Upper lobe of left lung (tissue), 6 donors: ENCODE measurements at regions not wholly inside any gene's neighbourhood (a gene's known extent, or its start where the extent isn't known, plus 50 kb on each side); places are given as distances from the start of the nearest gene placed in this dataset.

Experiments
- ATAC-seq, 2 donors: fragments of 200-7000 bp; cut with Tn5 transposase; one replicate each; pipeline ENCODE4 v1.9.1; 2022; ENCODE audit warnings: mild to moderate bottlenecking in 2 of 2, moderate library complexity in 2 of 2; ENCODE audit not compliant: low FRiP score in 2 of 2
- DNase-seq, 2 donors: peaks; one replicate each; pipeline ENCODE4 v3.0.0-alpha.2; 2019 to 2020
- H3K27ac ChIP-seq, 4 donors: fragments of 200-600 bp; sonication (generic); one replicate each; pipeline ENCODE4 v1.5.1; 2016 to 2019
- H3K27me3 ChIP-seq, 4 donors: fragments of 200-600 bp; sonication (generic); one replicate each; pipeline ENCODE4 v1.5.1; 2017 to 2019
- H3K36me3 ChIP-seq, 4 donors: fragments of 200-600 bp; sonication (generic); one replicate each; pipeline ENCODE4 v1.5.1; 2016 to 2019
- H3K4me1 ChIP-seq, 4 donors: fragments of 200-600 bp; sonication (generic); one replicate each; pipeline ENCODE4 v1.5.1; 2018 to 2019
- H3K4me3 ChIP-seq, 4 donors: fragments of 200-600 bp; sonication (generic); one replicate each; pipeline ENCODE4 v1.5.1; 2017 to 2019; ENCODE audit warnings: mild to moderate bottlenecking in 2 of 4, moderate library complexity in 1 of 4
- H3K9me3 ChIP-seq, 4 donors: fragments of 200-600 bp; sonication (generic); one replicate each; pipeline ENCODE4 v1.5.1; 2018 to 2019
- CTCF ChIP-seq, 6 experiments: fragments of 450-650 bp in 4 of 6; fragments of 200-600 bp in 2 of 6; sonication (generic) in 2 of 6; IDR thresholded peaks; one replicate each; pipeline ENCODE4 v1.5.1; 2016 to 2019; ENCODE audit warnings: antibody characterized with exemption in 6 of 6
- EP300 ChIP-seq, 4 donors: sonication (generic); formaldehyde crosslinking; IDR thresholded peaks; one replicate each; pipeline ENCODE4 v1.5.1; 2017; ENCODE audit warnings: antibody characterized with exemption in 4 of 4, control low read depth in 2 of 4
- POLR2A ChIP-seq, 4 donors: fragments of 450-650 bp; IDR thresholded peaks; one replicate each; pipeline ENCODE4 v1.5.1; 2016 to 2017; ENCODE audit warnings: antibody characterized with exemption in 4 of 4, mild to moderate bottlenecking in 2 of 4
- POLR2AphosphoS5 ChIP-seq, 2 donors: sonication (generic); formaldehyde crosslinking; IDR thresholded peaks; one replicate each; pipeline ENCODE4 v1.5.1; 2017; ENCODE audit warnings: antibody characterized with exemption in 2 of 2
- WGBS, 2 donors: methylation state at CpG; one replicate each; pipeline ENCODE4 v1.1.5; 2017 to 2018; 5-methylcytosine and 5-hydroxymethylcytosine counted together
- donor health status: DM: no; HTN: no; CAD: no; lungs with moderate emphysema.
- donor health status: DM: no; HTN: yes; CAD: no; lungs with severe emphysema.

- Histone ChIP-seq H3K27me3 (no peaks in the 10 kb centered on the region), H3K4me3 (no peak overlapping the region), H3K9me3 (peaks cover 0 to 8% (median 3%) of the 10 kb centered on the region in 4 donors), H3K27ac (no peak overlapping the region), H3K36me3 (no peaks in the 10 kb centered on the region), H3K4me1 (no peaks in the 10 kb centered on the region)
- ATAC-seq, result no peak
- DNase-seq, result no peak
- 74% methylated on average over 3 of the region's 3 CpGs; no CpG with 5 or more reads in 1 of the 2 donors for WGBS, 2 donors
- no peak for TF ChIP-seq POLR2A (IDR thresholded peaks at IDR 0.05)
- no peak for TF ChIP-seq EP300 (IDR thresholded peaks at IDR 0.05)
- no peak for TF ChIP-seq POLR2AphosphoS5 (IDR thresholded peaks at IDR 0.05)
- TF ChIP-seq CTCF (IDR thresholded peaks at IDR 0.05), result no peak
Measured at GRCh38 chr10:118926072-118926417, 103.5 kb upstream of the NANOS1 start.

- no peak overlapping the region for H3K4me3 ChIP-seq
- no peak for DNase-seq
- H3K9me3 ChIP-seq, result peaks cover 1 to 11% (median 7%) of the 10 kb centered on the region in 4 donors
- 81 to 89% methylated on average over 6 of the region's 6 CpGs for WGBS, 2 donors
- TF ChIP-seq CTCF (IDR thresholded peaks at IDR 0.05) (no peak), POLR2A (IDR thresholded peaks at IDR 0.05) (no peak), POLR2AphosphoS5 (IDR thresholded peaks at IDR 0.05) (no peak), EP300 (IDR thresholded peaks at IDR 0.05) (no peak)
- no peak overlapping the region for H3K27ac ChIP-seq
- no peak for ATAC-seq
- H3K27me3 ChIP-seq, result no peaks in the 10 kb centered on the region
- H3K36me3 ChIP-seq, result no peaks in the 10 kb centered on the region
- H3K4me1 ChIP-seq, result no peaks in the 10 kb centered on the region
Measured at GRCh38 chr10:118926441-118926840, 103.1 kb upstream of the NANOS1 start.

GRCh38 chr10:118926903-118927302 is 102.6 kb upstream of the NANOS1 start:
- no peaks in the 10 kb centered on the region for H3K4me1 ChIP-seq
- no peaks in the 10 kb centered on the region for H3K27me3 ChIP-seq
- H3K4me3 ChIP-seq, result no peak overlapping the region
- no peak for DNase-seq
- no peak for ATAC-seq
- H3K36me3 ChIP-seq, result no peaks in the 10 kb centered on the region
- 96 to 97% methylated on average over 1 of the region's 1 CpG for WGBS, 2 donors
- TF ChIP-seq POLR2A (IDR thresholded peaks at IDR 0.05), result no peak
- no peak for TF ChIP-seq EP300 (IDR thresholded peaks at IDR 0.05)
- TF ChIP-seq POLR2AphosphoS5 (IDR thresholded peaks at IDR 0.05), result no peak
- no peak for TF ChIP-seq CTCF (IDR thresholded peaks at IDR 0.05)
- no peak overlapping the region for H3K27ac ChIP-seq
- peaks cover 6 to 16% (median 7%) of the 10 kb centered on the region in 4 donors for H3K9me3 ChIP-seq

GRCh38 chr10:118927321-118927720 is 102.2 kb upstream of the NANOS1 start:
- H3K27me3 ChIP-seq, result no peaks in the 10 kb centered on the region
- H3K27ac ChIP-seq, result no peak overlapping the region
- DNase-seq (no peak), ATAC-seq (no peak)
- no peak overlapping the region for H3K4me3 ChIP-seq
- no peaks in the 10 kb centered on the region for H3K36me3 ChIP-seq
- WGBS, 2 donors, result 52 to 58% methylated on average over 3 of the region's 3 CpGs
- TF ChIP-seq POLR2A (IDR thresholded peaks at IDR 0.05), result no peak
- no peak for TF ChIP-seq POLR2AphosphoS5 (IDR thresholded peaks at IDR 0.05)
- no peak for TF ChIP-seq CTCF (IDR thresholded peaks at IDR 0.05)
- no peak for TF ChIP-seq EP300 (IDR thresholded peaks at IDR 0.05)
- H3K9me3 ChIP-seq, result peaks cover 6 to 19% (median 8%) of the 10 kb centered on the region in 4 donors
- H3K4me1 ChIP-seq, result no peaks in the 10 kb centered on the region

- no peak for DNase-seq
- Histone ChIP-seq H3K27me3 (no peaks in the 10 kb centered on the region), H3K27ac (no peak overlapping the region), H3K9me3 (peaks cover 6 to 19% (median 10%) of the 10 kb centered on the region in 4 donors), H3K4me3 (no peak overlapping the region), H3K36me3 (no peaks in the 10 kb centered on the region), H3K4me1 (no peaks in the 10 kb centered on the region)
- no peak for TF ChIP-seq EP300 (IDR thresholded peaks at IDR 0.05)
- 52 to 54% methylated on average over 1 of the region's 1 CpG for whole genome bisulfite sequencing, 2 donors
- no peak for ATAC-seq
Measured at GRCh38 chr10:118930614-118931013, 98.9 kb upstream of the NANOS1 start.
